Inflammatory macrophage treated with lipopolysaccharide for 4 hours (primary cell): ENCODE measurements at regions not wholly inside any gene's neighbourhood (a gene's known extent, or its start where the extent isn't known, plus 50 kb on each side); places are given as distances from the start of the nearest gene placed in this dataset.
A peak's percentile ranks its signal among the peaks of the same experiment; 100 is the strongest.

Experiments
- DNase-seq: peaks from one replicate; pipeline ENCODE4 v3.0.0-alpha.2; 2020

DNA sequence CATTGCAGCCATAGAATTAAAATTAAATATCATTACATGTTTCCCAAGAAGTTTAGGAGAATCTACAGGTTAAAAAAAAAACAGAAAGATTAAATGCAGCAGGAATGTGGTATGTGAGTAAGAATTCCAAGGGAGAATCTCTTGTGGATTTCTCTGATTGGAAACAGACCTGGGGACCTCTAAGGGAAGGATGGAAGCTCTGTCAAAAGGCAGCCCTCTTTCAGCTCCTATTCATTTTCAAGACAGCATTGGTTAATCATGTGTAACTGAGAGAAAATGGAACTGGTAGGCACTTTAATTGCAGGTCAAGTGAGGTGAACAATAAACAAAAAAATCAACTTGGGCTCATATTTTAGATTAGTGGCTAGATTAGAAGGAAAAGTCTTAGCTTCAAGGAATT, 81.4 kb upstream of the MTPN start:
- DNase-seq: no peak

GRCh38 chr7:136057509-136057908, 80.3 kb upstream of the MTPN start:
- peak; percentile 1 for DNase-seq

DNA sequence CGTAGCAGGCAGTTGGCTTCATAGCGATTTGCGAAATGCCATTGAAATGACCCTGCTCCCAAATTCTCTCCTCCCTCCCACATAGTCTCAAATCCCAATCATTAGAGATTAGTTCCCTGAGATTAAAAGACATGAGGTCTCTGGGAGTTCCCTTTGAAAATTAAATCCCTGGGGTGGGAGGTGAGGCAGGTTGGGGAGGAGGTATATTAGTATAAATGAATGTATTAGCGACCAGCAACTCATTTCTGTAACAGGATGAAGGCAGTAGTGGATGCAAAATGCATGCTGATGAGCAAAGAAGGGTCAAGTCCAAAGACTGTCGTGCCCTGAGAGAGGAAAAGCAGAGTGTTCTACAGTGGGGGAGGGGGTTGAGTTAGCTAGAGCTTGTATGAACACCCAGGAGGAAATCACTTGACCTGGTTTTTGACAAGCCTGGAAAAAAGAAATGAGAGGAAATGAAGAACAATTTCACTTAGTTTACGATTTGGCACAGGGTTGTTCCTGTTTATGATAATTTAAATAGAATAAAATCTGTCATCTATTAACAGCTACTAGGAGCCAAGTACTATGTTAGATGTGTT, 79.6 kb upstream of the MTPN start:
- no peak for DNase-seq

- no peak for DNase-seq
These were observed 78.1 kb upstream of the MTPN start for GRCh38 chr7:136055266-136055665.

DNA sequence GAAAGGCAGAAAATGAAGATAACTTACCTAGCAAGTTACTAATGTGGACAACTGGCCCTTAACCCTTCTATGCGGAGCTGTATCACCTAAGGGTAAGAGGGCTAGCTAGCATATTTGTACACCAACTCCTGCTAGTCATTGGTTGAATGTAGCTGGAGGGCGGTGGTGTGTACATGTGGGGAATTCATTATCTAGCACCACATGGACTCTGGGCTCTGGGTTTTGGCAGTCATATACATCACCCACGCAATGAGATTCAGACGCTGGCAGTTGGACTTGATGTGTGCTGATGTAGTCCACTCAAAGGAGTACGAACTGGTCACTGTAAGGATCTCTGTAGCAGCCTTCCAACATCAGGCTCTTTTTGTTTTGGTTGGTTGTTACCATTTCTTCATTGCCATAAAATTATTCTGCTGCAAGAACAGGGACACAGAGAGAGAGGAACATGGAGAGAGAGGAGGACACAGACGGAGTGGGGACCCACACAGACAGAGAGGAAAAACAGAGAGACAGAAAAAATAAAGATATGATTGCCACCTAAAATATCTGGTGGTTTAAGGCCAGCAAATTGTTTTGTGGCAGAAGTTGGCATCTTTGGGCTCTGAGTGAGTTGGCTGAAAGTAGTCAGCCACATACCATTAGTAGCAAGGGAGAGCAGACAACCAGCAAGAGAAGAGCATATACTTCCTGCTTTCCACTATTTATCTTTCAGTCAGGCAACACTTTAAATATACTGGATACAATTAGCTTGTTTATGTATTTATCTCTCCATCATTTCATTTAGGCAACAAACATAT, 76.7 kb upstream of the MTPN start:
- no peak for DNase-seq

DNA sequence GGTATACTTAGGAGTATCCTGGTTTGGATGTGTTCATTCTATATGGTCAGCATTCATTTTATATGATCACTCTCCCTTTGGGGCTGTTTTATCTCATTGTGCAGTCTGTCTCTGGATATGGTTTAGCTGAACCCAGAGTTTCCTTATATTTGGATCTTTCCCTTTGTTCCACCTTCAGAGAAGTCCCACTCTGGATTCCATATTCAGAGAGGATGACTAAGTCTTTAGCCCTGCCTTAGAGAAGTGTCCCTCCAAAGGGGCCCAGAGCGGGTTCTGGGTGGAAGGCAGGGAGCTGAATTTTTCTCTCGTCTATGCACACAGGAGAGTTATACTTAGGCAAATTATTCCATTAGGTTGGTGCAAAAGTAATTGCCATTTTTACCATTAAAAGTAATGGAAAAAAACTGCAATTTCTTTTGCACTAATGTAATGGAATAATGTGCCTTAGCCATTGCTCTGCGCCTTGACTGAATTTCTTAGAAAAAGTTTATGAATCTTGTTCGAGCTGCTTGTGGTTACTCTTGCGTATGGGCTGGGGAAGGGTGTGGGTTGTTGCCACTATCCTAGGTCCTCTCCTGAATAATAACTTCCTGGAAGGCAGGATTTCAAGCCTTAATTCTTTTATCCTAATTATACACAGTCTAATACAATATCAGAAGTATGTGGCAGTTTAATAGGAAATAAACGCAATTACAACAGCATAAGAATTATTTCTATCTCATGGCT, 74.2 kb upstream of the MTPN start:
- no peak for DNase-seq

DNA sequence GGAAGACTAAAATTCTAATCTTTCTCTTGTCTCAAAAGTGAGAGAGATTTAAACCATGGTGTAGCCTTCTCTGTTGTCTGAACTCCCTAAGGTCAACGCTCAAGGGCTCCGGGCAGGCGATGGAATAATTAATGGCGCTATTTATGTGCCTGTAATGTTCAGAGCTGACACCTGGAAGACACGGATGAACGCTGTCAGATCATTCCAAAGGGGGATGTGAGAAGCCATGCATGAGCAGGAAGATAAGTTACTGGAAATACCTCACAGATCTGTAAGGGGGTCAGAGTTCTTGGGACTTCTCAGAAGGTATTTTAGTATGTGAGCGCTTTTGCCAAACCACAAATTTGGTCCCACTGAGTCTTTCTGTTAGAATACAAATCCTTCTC, 73.3 kb upstream of the MTPN start:
- no peak for DNase-seq

- DNase-seq: no peak
These were observed 72.8 kb upstream of the MTPN start for GRCh38 chr7:136049818-136050461.

DNA sequence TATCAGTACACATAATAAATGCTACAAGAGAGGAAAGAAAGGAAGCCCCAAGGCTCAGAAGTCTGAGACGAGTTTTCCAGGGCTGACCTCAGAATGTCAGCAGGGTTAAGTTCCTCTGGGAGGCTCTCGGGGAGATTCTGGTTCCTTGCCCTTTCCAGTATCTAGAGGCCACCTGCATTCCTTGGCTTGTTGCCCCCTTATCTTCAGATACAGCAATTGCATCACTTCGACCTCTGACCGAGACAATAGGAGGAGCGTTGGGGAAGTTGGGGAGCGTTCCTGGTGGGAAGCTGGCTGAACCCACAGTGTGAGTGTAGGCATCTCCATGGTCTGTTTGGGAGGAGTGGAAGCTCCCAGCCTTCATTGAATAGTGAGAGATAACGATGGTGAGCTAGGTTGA, 72.0 kb upstream of the MTPN start:
- DNase-seq: no peak

DNA sequence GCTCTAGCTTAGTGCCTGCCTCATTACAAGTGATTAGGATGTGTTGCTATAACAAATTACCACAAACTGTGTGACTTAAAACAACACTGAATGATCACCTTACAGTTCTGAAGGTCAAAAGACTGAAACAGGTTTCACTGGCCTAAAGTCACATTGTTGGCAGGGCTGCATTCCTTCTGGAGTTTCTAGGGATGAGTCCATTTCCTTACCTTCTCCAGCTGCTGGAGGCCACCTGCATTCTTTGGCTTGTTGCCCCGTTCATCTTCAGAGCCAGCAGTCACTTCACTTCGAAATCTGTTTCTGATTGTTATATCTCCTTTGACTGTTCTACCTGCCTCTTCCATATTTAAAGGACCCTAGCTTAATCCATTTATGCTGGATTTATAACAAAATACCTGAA, 69.4 kb upstream of the MTPN start:
- no peak for DNase-seq

GRCh38 chr7:136045992-136046391, 68.8 kb upstream of the MTPN start:
- no peak for DNase-seq

- no peak for DNase-seq
These were observed 68.0 kb upstream of the MTPN start for GRCh38 chr7:136045181-136045580.

GRCh38 chr7:136039577-136040345, 62.6 kb upstream of the MTPN start:
- no peak for DNase-seq

DNA sequence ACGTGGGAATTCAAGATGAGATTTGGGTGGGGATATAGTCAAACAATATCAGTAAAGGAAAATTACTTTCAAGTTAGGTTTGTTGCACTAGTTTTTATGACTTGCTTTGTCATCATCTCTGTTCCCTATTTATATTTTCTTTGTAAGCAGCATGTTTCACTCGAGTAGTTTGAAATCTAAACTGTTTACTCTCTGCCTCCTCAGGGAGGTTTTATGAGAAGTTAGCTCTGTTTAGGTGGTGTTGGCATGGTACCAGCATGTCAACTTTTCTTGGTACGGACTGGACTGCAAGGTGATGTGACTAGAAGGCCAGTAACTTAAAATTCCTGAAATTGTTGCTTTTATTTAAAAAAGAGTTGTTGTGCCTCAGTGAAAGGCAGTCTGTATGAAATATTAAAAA, 59.2 kb upstream of the MTPN start:
- no peak for DNase-seq

- no peak for DNase-seq
These were observed 57.0 kb upstream of the MTPN start for GRCh38 chr7:136034132-136034531.

DNA sequence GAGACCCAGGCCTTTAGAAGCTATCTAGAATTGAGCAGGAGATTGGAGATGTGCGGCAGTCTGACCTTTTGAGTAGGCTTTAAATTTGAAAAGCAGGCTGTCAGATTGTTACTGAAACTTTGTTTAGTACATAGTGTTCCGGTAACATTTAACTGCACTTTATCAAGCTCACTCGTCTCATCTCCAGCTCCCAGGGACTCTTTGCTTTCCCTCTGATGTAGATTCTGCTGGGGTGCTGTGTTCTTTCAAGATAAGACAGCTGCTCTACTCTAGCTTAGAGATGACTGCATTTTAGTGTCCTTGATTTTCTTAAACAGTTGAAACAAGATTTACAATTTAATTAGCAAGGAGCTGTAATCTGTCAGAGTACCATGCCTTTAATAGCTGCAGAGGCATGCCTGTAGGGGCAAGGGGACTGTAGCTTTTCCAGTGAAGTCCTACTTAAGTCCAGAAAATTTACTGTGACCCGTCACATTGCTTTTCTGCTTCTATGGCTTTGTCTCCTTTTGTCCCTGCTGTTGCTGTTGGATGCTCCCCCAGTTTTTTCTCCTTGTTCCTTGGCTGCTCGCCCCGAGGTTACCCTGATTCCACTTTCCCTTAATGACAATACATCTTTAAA, 56.4 kb upstream of the MTPN start:
- no peak for DNase-seq

- DNase-seq: no peak
These were observed 53.7 kb upstream of the MTPN start for GRCh38 chr7:136030867-136031318.

DNA sequence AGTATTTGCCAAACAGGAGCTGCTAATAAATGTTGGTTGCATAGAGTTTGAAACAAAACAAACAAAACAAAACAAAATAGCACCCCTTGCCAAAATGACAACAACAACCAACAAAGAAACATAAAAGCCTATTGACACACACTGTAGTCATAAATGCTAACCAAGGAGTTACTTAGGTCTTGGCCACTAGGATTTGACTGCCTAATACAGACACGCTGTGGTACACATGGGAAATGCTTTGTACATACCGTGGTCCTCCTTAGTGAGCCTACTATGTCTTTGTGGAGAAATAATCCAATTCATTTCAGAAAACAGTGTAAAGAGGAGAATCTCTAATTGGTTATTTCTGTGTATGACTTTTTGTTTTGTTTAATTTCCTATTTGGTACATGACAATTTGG, 53.2 kb upstream of the MTPN start:
- no peak for DNase-seq

GRCh38 chr7:136027160-136027559, 50.0 kb upstream of the MTPN start:
- DNase-seq: no peak
